CD4-positive, alpha-beta T cell treated with Interferon gamma for 1 hour (primary cell): ENCODE measurements at regions not wholly inside any gene's neighbourhood (a gene's known extent, or its start where the extent isn't known, plus 50 kb on each side); places are given as distances from the start of the nearest gene placed in this dataset.

Source experiments
- DNase-seq: peaks from one replicate; pipeline ENCODE4 v3.0.0-alpha.2; 2020

- no peak for DNase-seq
Observed at GRCh38 chr14:22448905-22449599, 140.0 kb downstream of the DAD1 start.

GRCh38 chr14:22448035-22448904, 140.8 kb downstream of the DAD1 start:
- DNase-seq, result peak; percentile 10

GRCh38 chr14:22438742-22439141, 150.3 kb downstream of the DAD1 start:
- no peak for DNase-seq

- no peak for DNase-seq
Observed at GRCh38 chr14:22434901-22435550, 154.0 kb downstream of the DAD1 start.

- DNase-seq, result no peak
Observed at GRCh38 chr14:22434030-22434429, 155.0 kb downstream of the DAD1 start.

- no peak for DNase-seq
Observed at GRCh38 chr14:22433069-22433468, 156.0 kb downstream of the DAD1 start.

GRCh38 chr14:22432348-22432976, 156.6 kb downstream of the DAD1 start:
- no peak for DNase-seq

GRCh38 chr14:22429546-22430294, 159.3 kb downstream of the DAD1 start:
- no peak for DNase-seq

GRCh38 chr14:22428700-22429291, 160.2 kb downstream of the DAD1 start:
- no peak for DNase-seq

GRCh38 chr14:22427771-22428231, 161.2 kb downstream of the DAD1 start:
- DNase-seq, result no peak

- no peak for DNase-seq
Observed at GRCh38 chr14:22426711-22427110, 162.3 kb downstream of the DAD1 start.

GRCh38 chr14:22423958-22424357, 165.1 kb downstream of the DAD1 start:
- no peak for DNase-seq

- DNase-seq, result no peak
Observed at GRCh38 chr14:22422238-22422637, 166.8 kb downstream of the DAD1 start.

- DNase-seq, result no peak
Observed at GRCh38 chr14:22420598-22421186, 168.3 kb downstream of the DAD1 start.

GRCh38 chr14:22419620-22420019, 169.4 kb downstream of the DAD1 start:
- DNase-seq, result no peak

- no peak for DNase-seq
Observed at GRCh38 chr14:22418631-22419030, 170.4 kb downstream of the DAD1 start.

GRCh38 chr14:22417914-22418313, 171.1 kb downstream of the DAD1 start:
- DNase-seq, result no peak

- DNase-seq, result no peak
Observed at GRCh38 chr14:22416193-22416592, 172.8 kb downstream of the DAD1 start.

- DNase-seq, result no peak
Observed at GRCh38 chr14:22415605-22415959, 173.4 kb downstream of the DAD1 start.

- DNase-seq, result no peak
Observed at GRCh38 chr14:22414876-22415604, 174.0 kb downstream of the DAD1 start.

GRCh38 chr14:22412926-22413411, 176.1 kb downstream of the DAD1 start:
- DNase-seq, result no peak
